CD14-positive monocyte (primary cell): ENCODE measurements at regions not wholly inside any gene's neighbourhood (a gene's known extent, or its start where the extent isn't known, plus 50 kb on each side); places are given as distances from the start of the nearest gene placed in this dataset.

ENCODE experiments used
- DNase-seq, 3 donors: peaks; one replicate each; pipeline ENCODE4 v3.0.0-alpha.2; 2011 to 2022
- H2AFZ ChIP-seq: 2 replicates; pipeline ENCODE4 v1.6.0; 2012; ENCODE audit warnings: mild to moderate bottlenecking, low read depth, low read length, inconsistent platforms; ENCODE audit not compliant: insufficient read depth, poor library complexity, severe bottlenecking
- H3K27ac ChIP-seq, 2 donors: 1 replicate in 1 of 2; 2 replicates in 1 of 2; pipeline ENCODE4 v1.5.1; 2012 to 2013; ENCODE audit warnings: low read length in 2 of 2, control low read depth in 1 of 2, inconsistent platforms in 1 of 2, low read depth in 1 of 2, mild to moderate bottlenecking in 1 of 2
- H3K27me3 ChIP-seq, 2 donors: one replicate each; pipeline versions ENCODE4 v1.6.0 to v1.6.1; 2011 to 2013; ENCODE audit warnings: low read length in 2 of 2; ENCODE audit not compliant: control insufficient read depth in 2 of 2, insufficient read depth in 2 of 2
- H3K36me3 ChIP-seq, 2 donors: replicated peaks in 1 of 2; 1 replicate in 1 of 2; 2 replicates in 1 of 2; pipeline versions ENCODE4 v1.5.1 to v1.6.1; 2012 to 2013; ENCODE audit warnings: low read length in 2 of 2, control low read depth in 1 of 2, inconsistent platforms in 1 of 2, mild to moderate bottlenecking in 1 of 2; ENCODE audit not compliant: insufficient read depth in 2 of 2, control insufficient read depth in 1 of 2
- H3K4me1 ChIP-seq, 2 donors: 1 replicate in 1 of 2; 2 replicates in 1 of 2; pipeline versions ENCODE4 v1.5.1 to v1.6.1; 2012 to 2013; ENCODE audit warnings: low read length in 2 of 2, control low read depth in 1 of 2, inconsistent platforms in 1 of 2, mild to moderate bottlenecking in 1 of 2, moderate library complexity in 1 of 2; ENCODE audit not compliant: insufficient read depth in 2 of 2, control insufficient read depth in 1 of 2
- H3K4me2 ChIP-seq: replicated peaks from 2 replicates; pipeline ENCODE3; 2012; ENCODE audit warnings: low read length, moderate library complexity, mild to moderate bottlenecking; ENCODE audit not compliant: poor library complexity, severe bottlenecking; ENCODE audit errors: extremely low read depth
- H3K4me3 ChIP-seq, 3 experiments: fragments of 200-600 bp in 1 of 3; sonication (generic) in 1 of 3; replicated peaks in 1 of 3; 1 replicate in 2 of 3; 2 replicates in 1 of 3; pipeline ENCODE4 v1.5.1; 2011 to 2013; ENCODE audit warnings: low read length in 3 of 3, mild to moderate bottlenecking in 3 of 3, control low read depth in 2 of 3, low read depth in 2 of 3, inconsistent platforms in 1 of 3, moderate library complexity in 1 of 3
- H3K79me2 ChIP-seq: 2 replicates; pipeline ENCODE4 v1.6.0; 2012; ENCODE audit warnings: mild to moderate bottlenecking, control low read depth, inconsistent platforms, low read length, moderate library complexity; ENCODE audit not compliant: insufficient read depth
- H3K9ac ChIP-seq: 2 replicates; pipeline ENCODE4 v1.6.0; 2017; ENCODE audit warnings: low read length, mild to moderate bottlenecking; ENCODE audit not compliant: insufficient read depth, poor library complexity, severe bottlenecking
- H3K9me3 ChIP-seq, 2 donors: replicated peaks in 1 of 2; 1 replicate in 1 of 2; 2 replicates in 1 of 2; pipeline versions ENCODE4 v1.5.1 to v1.6.1; 2012 to 2013; ENCODE audit warnings: low read length in 2 of 2, control low read depth in 1 of 2; ENCODE audit not compliant: control insufficient read depth in 1 of 2, insufficient read depth in 1 of 2
- H4K20me1 ChIP-seq: 2 replicates; pipeline ENCODE4 v1.6.0; 2012; ENCODE audit warnings: mild to moderate bottlenecking, low read length, control low read depth, moderate library complexity; ENCODE audit not compliant: insufficient read depth
- H3K27ac Mint-ChIP-seq, 7 donors: one replicate each; pipeline ENCODE4 v1.8.0; 2020; ENCODE audit warnings: mild to moderate bottlenecking in 7 of 7, mixed read lengths in 7 of 7, moderate library complexity in 6 of 7, inconsistent platforms in 2 of 7
- H3K27me3 Mint-ChIP-seq, 3 donors: one replicate each; pipeline ENCODE4 v1.8.0; 2021 to 2022; ENCODE audit warnings: low read depth in 3 of 3, mild to moderate bottlenecking in 3 of 3, mixed read lengths in 3 of 3, moderate library complexity in 3 of 3, inconsistent platforms in 1 of 3
- H3K36me3 Mint-ChIP-seq, 2 donors: one replicate each; pipeline ENCODE4 v1.8.0; 2020; ENCODE audit warnings: mixed read lengths in 2 of 2, inconsistent platforms in 1 of 2, mild to moderate bottlenecking in 1 of 2
- H3K4me1 Mint-ChIP-seq: one replicate; pipeline ENCODE4 v1.8.0; 2020; ENCODE audit warnings: mild to moderate bottlenecking, mixed read lengths
- H3K4me3 Mint-ChIP-seq, 2 donors: one replicate each; pipeline ENCODE4 v1.8.0; 2020; ENCODE audit warnings: mild to moderate bottlenecking in 2 of 2, mixed read lengths in 2 of 2, moderate library complexity in 1 of 2
- H3K9me3 Mint-ChIP-seq, 7 donors: one replicate each; pipeline ENCODE4 v1.8.0; 2020 to 2022; ENCODE audit warnings: mixed read lengths in 7 of 7, mild to moderate bottlenecking in 6 of 7, moderate library complexity in 6 of 7, inconsistent platforms in 2 of 7
- WGBS: methylation state at CpG from one replicate; pipeline ENCODE4 v1.1.5; 2013; ENCODE audit warnings: missing lambda C conversion rate; ENCODE audit not compliant: insufficient coverage; 5-methylcytosine and 5-hydroxymethylcytosine counted together
- intact Hi-C, 2 donors: fragments of 100-400 bp; cut with micrococcal nuclease; formaldehyde crosslinking; loops; one replicate each; pipeline versions ENCODE4 v1.15.0 to v1.15.1; 2023
- TF ChIP-seq, protein P1 (sequence below): fragments of 200-600 bp; IDR thresholded peaks from one replicate; pipeline ENCODE4 v1.8.0; 2022; ENCODE audit warnings: antibody characterized with exemption, mild to moderate bottlenecking

DNA sequence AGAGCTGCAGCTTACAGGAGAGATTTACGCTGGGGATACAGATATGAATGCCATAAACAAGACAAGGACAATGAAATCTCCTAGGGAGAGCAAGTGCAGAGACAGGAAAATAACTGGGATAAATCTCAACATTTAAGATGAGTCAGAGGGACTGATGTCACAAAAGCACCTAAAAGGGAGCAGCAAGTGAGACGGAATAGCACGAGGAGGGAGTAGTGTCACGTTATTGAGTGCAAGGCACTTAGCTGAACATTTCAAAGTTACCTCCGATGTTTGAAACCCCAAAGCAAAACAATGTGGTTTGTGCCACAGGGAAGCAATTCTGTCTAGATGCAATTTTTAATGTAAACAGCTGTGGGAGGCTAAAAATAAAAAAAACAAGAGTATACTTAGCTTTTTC, 1131.7 kb upstream of the EYS start:
- H4K20me1 ChIP-seq = no peaks in the 10 kb centered on the region
- H3K4me3 ChIP-seq = no peak overlapping the region
- H3K4me1 ChIP-seq = no peaks in the 10 kb centered on the region
- no peak overlapping the region for H3K27ac ChIP-seq
- no peaks in the 10 kb centered on the region for H3K36me3 ChIP-seq
- H3K9me3 ChIP-seq = no peaks in the 10 kb centered on the region
- H3K27me3 ChIP-seq = no peaks in the 10 kb centered on the region
- no peaks in the 10 kb centered on the region for H3K4me1 Mint-ChIP-seq
- no peak overlapping the region for H3K4me3 Mint-ChIP-seq
- no peak overlapping the region for H3K4me2 ChIP-seq
- no peak overlapping the region for H2AFZ ChIP-seq
- no peaks in the 10 kb centered on the region for H3K79me2 ChIP-seq
- H3K27ac Mint-ChIP-seq = no peak overlapping the region
- TF ChIP-seq, protein P1, sequence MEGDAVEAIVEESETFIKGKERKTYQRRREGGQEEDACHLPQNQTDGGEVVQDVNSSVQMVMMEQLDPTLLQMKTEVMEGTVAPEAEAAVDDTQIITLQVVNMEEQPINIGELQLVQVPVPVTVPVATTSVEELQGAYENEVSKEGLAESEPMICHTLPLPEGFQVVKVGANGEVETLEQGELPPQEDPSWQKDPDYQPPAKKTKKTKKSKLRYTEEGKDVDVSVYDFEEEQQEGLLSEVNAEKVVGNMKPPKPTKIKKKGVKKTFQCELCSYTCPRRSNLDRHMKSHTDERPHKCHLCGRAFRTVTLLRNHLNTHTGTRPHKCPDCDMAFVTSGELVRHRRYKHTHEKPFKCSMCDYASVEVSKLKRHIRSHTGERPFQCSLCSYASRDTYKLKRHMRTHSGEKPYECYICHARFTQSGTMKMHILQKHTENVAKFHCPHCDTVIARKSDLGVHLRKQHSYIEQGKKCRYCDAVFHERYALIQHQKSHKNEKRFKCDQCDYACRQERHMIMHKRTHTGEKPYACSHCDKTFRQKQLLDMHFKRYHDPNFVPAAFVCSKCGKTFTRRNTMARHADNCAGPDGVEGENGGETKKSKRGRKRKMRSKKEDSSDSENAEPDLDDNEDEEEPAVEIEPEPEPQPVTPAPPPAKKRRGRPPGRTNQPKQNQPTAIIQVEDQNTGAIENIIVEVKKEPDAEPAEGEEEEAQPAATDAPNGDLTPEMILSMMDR = no peak
- H3K9me3 Mint-ChIP-seq = peaks cover 0 to 10% (median 2%) of the 10 kb centered on the region in 7 donors
- no peak for DNase-seq
- 89% methylated on average over 4 of the region's 5 CpGs for WGBS
- no peak overlapping the region for H3K9ac ChIP-seq
- no peaks in the 10 kb centered on the region for H3K36me3 Mint-ChIP-seq
- intact Hi-C loops = no loop called here
- no peaks in the 10 kb centered on the region for H3K27me3 Mint-ChIP-seq

DNA sequence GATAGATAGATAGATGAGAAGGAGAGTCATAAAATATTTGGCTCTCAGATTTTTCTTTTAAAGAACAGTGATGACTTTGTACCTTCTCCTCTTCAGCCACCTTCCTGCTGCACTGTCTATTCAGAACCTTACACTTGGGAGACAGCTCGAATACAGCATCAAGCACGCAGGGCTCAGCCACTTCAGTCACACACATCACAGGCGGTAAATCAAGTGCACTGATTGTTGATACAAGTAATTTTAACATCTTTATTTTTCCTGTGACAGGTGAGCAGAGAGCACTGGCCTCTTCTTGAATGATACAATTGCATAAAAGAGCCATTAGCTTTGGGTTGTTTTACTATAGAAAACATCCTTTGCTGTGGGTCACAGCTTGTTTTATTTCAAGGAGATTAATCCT, 1118.5 kb upstream of the EYS start:
- no peak overlapping the region for H3K9ac ChIP-seq
- peaks cover 0 to 3% (median 0%) of the 10 kb centered on the region in 7 donors for H3K9me3 Mint-ChIP-seq
- no peak overlapping the region for H3K27ac ChIP-seq
- no peaks in the 10 kb centered on the region for H3K4me1 ChIP-seq
- no peak overlapping the region for H2AFZ ChIP-seq
- H3K27me3 ChIP-seq = no peaks in the 10 kb centered on the region
- intact Hi-C loops = no loop called here
- H4K20me1 ChIP-seq = no peaks in the 10 kb centered on the region
- no peaks in the 10 kb centered on the region for H3K79me2 ChIP-seq
- no peaks in the 10 kb centered on the region for H3K36me3 Mint-ChIP-seq
- no peak overlapping the region for H3K4me2 ChIP-seq
- H3K9me3 ChIP-seq = no peaks in the 10 kb centered on the region
- no peak overlapping the region for H3K4me3 ChIP-seq
- no CpG with 5 or more reads among the region's 3 CpGs for WGBS
- H3K27ac Mint-ChIP-seq = no peak overlapping the region
- no peaks in the 10 kb centered on the region for H3K4me1 Mint-ChIP-seq
- DNase-seq = no peak
- no peaks in the 10 kb centered on the region for H3K36me3 ChIP-seq
- TF ChIP-seq, protein P1 = no peak
- H3K27me3 Mint-ChIP-seq = no peaks in the 10 kb centered on the region
- H3K4me3 Mint-ChIP-seq = no peak overlapping the region
